ENCODE measurements at regions not wholly inside any gene's neighbourhood (a gene's known extent, or its start where the extent isn't known, plus 50 kb on each side); places are given as distances from the start of the nearest gene placed in this dataset.

GRCh38 chr12:75923964-75924666 is 107.5 kb downstream of the PHLDA1 start:
- TF ChIP-seq CTCF (IDR thresholded peaks at IDR 0.05) (no peak), POLR2A (IDR thresholded peaks at IDR 0.05) (no peak)

Measured in breast epithelium (tissue), 3 donors.